WERI-Rb-1 (cell line): ENCODE measurements at regions not wholly inside any gene's neighbourhood (a gene's known extent, or its start where the extent isn't known, plus 50 kb on each side); places are given as distances from the start of the nearest gene placed in this dataset.
"Not testable (repeated sequence)": the region's sequence is repeated elsewhere in the genome, so short reads cannot be mapped to it uniquely, and the experiment has no call there.

Experiments used
- DNase-seq: peaks from one replicate; pipeline ENCODE4 v3.0.0-alpha.2; 2020
- H3K27ac ChIP-seq: fragments of 250-450 bp; sonication (Bioruptor Pico); 2 replicates; pipeline ENCODE4 v1.5.1; 2020; ENCODE audit warnings: mild to moderate bottlenecking, moderate library complexity
- H3K27me3 ChIP-seq: fragments of 250-450 bp; sonication (Bioruptor Pico); 2 replicates; pipeline ENCODE4 v1.5.1; 2021; ENCODE audit warnings: mild to moderate bottlenecking, low read depth, moderate library complexity; ENCODE audit not compliant: insufficient read depth, severe bottlenecking
- H3K36me3 ChIP-seq: fragments of 250-450 bp; sonication (Bioruptor Pico); 2 replicates; pipeline ENCODE4 v1.5.1; 2020; ENCODE audit warnings: mild to moderate bottlenecking, moderate library complexity
- H3K4me3 ChIP-seq: 2 replicates; pipeline ENCODE4 v1.5.1; 2011; ENCODE audit warnings: low read depth, mild to moderate bottlenecking, control low read depth, low read length
- H3K9me3 ChIP-seq: fragments of 250-450 bp; sonication (Bioruptor Pico); 2 replicates; pipeline ENCODE4 v1.5.1; 2021; ENCODE audit warnings: mild to moderate bottlenecking, moderate library complexity; ENCODE audit not compliant: severe bottlenecking
- CTCF ChIP-seq: IDR thresholded peaks from 2 replicates; pipeline ENCODE4 v1.5.1; 2011; ENCODE audit warnings: low read depth, mild to moderate bottlenecking, control low read depth, inconsistent platforms, low read length

DNA sequence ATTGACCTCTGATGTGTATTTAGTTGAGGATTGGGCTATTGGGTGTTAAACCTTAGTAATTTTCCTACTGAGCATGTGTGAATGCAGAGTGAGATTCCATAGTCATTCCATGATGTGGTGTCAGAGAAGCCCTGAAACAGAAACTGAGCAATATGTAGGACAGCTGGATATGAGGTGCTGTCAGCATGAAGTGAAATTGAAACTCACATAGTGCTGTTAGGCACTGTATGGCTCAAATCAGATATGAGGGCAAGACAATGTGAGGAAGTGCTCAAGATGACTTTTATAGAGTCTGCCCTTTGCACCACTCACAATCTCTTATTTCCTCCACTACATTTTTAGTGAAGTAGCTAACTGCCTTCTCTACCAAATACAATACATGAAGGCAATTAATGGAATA lies 188.3 kb downstream of the SH3BGRL start:
- H3K9me3 ChIP-seq, result no peaks in the 10 kb centered on the region
- DNase-seq, result no peak
- TF ChIP-seq CTCF, result no peak
- peaks cover 10% of the 10 kb centered on the region for H3K27me3 ChIP-seq
- no peaks in the 10 kb centered on the region for H3K36me3 ChIP-seq
- H3K4me3 ChIP-seq, result no peak overlapping the region
- no peak overlapping the region for H3K27ac ChIP-seq

- no peak overlapping the region for H3K27ac ChIP-seq
- H3K4me3 ChIP-seq, result no peak overlapping the region
- DNase-seq, result no peak
- H3K36me3 ChIP-seq, result no peaks in the 10 kb centered on the region
- TF ChIP-seq CTCF, result no peak
- peaks cover 7% of the 10 kb centered on the region for H3K27me3 ChIP-seq
- no peaks in the 10 kb centered on the region for H3K9me3 ChIP-seq
Measured at GRCh38 chrX:81392396-81392795, 190.5 kb downstream of the SH3BGRL start.

GRCh38 chrX:81405781-81406180 lies 203.9 kb downstream of the SH3BGRL start:
- Histone ChIP-seq H3K36me3 (no peaks in the 10 kb centered on the region), H3K27ac (no peak overlapping the region), H3K9me3 (peaks cover 2% of the 10 kb centered on the region), H3K27me3 (no peaks in the 10 kb centered on the region), H3K4me3 (no peak overlapping the region)
- DNase-seq, result no peak
- no peak for TF ChIP-seq CTCF

GRCh38 chrX:81411517-81411916 lies 209.6 kb downstream of the SH3BGRL start:
- no peak for DNase-seq

DNA sequence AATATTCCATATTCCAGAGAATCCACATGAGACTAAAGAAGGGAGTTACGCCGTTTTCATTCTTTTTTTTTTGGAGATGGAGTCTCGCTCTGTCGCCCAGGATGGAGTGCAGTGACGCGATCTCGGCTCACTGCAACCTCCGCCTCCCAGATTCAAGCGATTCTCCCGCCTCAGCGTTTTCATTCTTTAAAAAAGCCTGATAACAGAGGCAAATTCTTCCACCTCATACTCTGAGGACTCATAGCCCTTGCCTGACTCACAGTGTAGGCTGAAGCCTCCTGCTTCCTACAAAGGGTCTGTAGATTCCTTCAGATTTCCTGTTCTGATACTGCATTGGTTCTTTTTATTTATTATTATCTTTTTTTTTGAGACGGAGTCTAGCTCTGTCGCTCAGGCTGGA lies 210.5 kb downstream of the SH3BGRL start:
- TF ChIP-seq CTCF, result no peak
- no peak for DNase-seq
- Histone ChIP-seq H3K36me3 (no peaks in the 10 kb centered on the region), H3K27ac (no peak overlapping the region), H3K4me3 (no peak overlapping the region), H3K27me3 (peaks cover 5% of the 10 kb centered on the region), H3K9me3 (no peaks in the 10 kb centered on the region)

More at GRCh38 chrX:81411517-81411916, 209.6 kb downstream of the SH3BGRL start:
- Histone ChIP-seq H3K4me3 (no peak overlapping the region), H3K27ac (no peak overlapping the region), H3K27me3 (peaks cover 5% of the 10 kb centered on the region), H3K36me3 (no peaks in the 10 kb centered on the region), H3K9me3 (no peaks in the 10 kb centered on the region)
- no peak for TF ChIP-seq CTCF

GRCh38 chrX:81412857-81413256 lies 211.0 kb downstream of the SH3BGRL start:
- not testable (repeated sequence) for H3K4me3 ChIP-seq, H3K36me3 ChIP-seq, H3K27ac ChIP-seq, H3K9me3 ChIP-seq, H3K27me3 ChIP-seq, DNase-seq
